GM18858 (cell line): ENCODE measurements at regions not wholly inside any gene's neighbourhood (a gene's known extent, or its start where the extent isn't known, plus 50 kb on each side); places are given as distances from the start of the nearest gene placed in this dataset.
"Not testable (repeated sequence)": the region's sequence is repeated elsewhere in the genome, so short reads cannot be mapped to it uniquely, and the experiment has no call there.

ENCODE experiments used
- ATAC-seq: cut with Tn5 transposase; IDR thresholded peaks from one replicate; pipeline ENCODE4 v1.9.1; 2021; ENCODE audit not compliant: unreplicated experiment

GRCh38 chr1:186775881-186776560 is 52.7 kb upstream of the PLA2G4A start:
- no peak for ATAC-seq

- no peak for ATAC-seq
Measured at GRCh38 chr1:186775036-186775435, 53.7 kb upstream of the PLA2G4A start.

- ATAC-seq = no peak
Measured at GRCh38 chr1:186772228-186772627, 56.5 kb upstream of the PLA2G4A start.

- ATAC-seq = no peak
Measured at GRCh38 chr1:186770421-186770820, 58.3 kb upstream of the PLA2G4A start.

GRCh38 chr1:186768906-186769305 is 59.8 kb upstream of the PLA2G4A start:
- ATAC-seq = peak; percentile 95

- no peak for ATAC-seq
Measured at GRCh38 chr1:186765446-186765845, 63.3 kb upstream of the PLA2G4A start.

- ATAC-seq = peak; percentile 77
Measured at GRCh38 chr1:186763107-186763506, 65.6 kb upstream of the PLA2G4A start.

GRCh38 chr1:186762653-186763052 is 66.1 kb upstream of the PLA2G4A start:
- ATAC-seq = no peak

- peak; percentile 50 for ATAC-seq
Measured at GRCh38 chr1:186761358-186761757, 67.4 kb upstream of the PLA2G4A start.

- no peak for ATAC-seq
Measured at GRCh38 chr1:186760446-186760845, 68.3 kb upstream of the PLA2G4A start.

- not testable (repeated sequence) for ATAC-seq
Measured at GRCh38 chr1:186758896-186759606, 69.7 kb upstream of the PLA2G4A start.

- no peak for ATAC-seq
Measured at GRCh38 chr1:186757851-186758250, 70.9 kb upstream of the PLA2G4A start.

- no peak for ATAC-seq
Measured at GRCh38 chr1:186754542-186755145, 74.1 kb upstream of the PLA2G4A start.

- ATAC-seq = no peak
Measured at GRCh38 chr1:186753241-186753640, 73.0 kb upstream of the PTGS2 start.

GRCh38 chr1:186750257-186750656 is 70.0 kb upstream of the PTGS2 start:
- no peak for ATAC-seq

- ATAC-seq = no peak
Measured at GRCh38 chr1:186749820-186750219, 69.6 kb upstream of the PTGS2 start.

- ATAC-seq = no peak
Measured at GRCh38 chr1:186747661-186748060, 67.4 kb upstream of the PTGS2 start.

- no peak for ATAC-seq
Measured at GRCh38 chr1:186745531-186746146, 65.4 kb upstream of the PTGS2 start.

GRCh38 chr1:186741640-186742039 is 61.4 kb upstream of the PTGS2 start:
- no peak for ATAC-seq

GRCh38 chr1:186740324-186740723 is 60.1 kb upstream of the PTGS2 start:
- ATAC-seq = peak; percentile 44

GRCh38 chr1:186739515-186739914 is 59.3 kb upstream of the PTGS2 start:
- no peak for ATAC-seq

GRCh38 chr1:186738926-186739325 is 58.7 kb upstream of the PTGS2 start:
- peak; percentile 81 for ATAC-seq
